GM21576 (cell line): ENCODE measurements at regions not wholly inside any gene's neighbourhood (a gene's known extent, or its start where the extent isn't known, plus 50 kb on each side); places are given as distances from the start of the nearest gene placed in this dataset.

Experiments
- ATAC-seq: cut with Tn5 transposase; IDR thresholded peaks from one replicate; pipeline ENCODE4 v1.9.1; 2021; ENCODE audit warnings: mild to moderate bottlenecking, moderate library complexity; ENCODE audit not compliant: unreplicated experiment

DNA sequence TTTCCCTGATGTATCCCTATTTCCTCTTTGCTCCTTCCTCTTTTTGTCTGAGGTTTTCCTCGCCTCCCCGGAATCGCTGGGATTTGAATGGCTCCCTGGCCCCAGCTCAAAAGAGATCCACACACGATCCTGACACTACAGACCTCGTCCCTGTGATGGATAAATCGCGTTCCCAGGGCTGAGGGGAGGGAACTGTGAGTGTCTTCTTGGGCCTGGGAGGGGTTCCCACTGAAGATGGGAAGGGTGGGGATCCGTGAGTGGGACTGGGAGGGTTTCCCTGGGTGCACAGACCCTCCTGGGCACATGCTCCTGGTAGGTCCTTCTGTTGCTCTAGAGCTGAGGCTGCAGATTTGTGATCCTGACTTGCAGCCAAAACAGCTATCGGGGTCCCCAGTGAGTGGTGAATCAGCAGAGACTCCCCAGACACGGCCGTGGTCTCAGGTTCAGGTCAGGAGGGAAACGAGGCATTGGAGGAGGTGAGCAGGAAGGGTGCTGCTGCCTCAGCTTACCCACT lies 591.0 kb downstream of the PTPRU start:
- ATAC-seq = no peak

DNA sequence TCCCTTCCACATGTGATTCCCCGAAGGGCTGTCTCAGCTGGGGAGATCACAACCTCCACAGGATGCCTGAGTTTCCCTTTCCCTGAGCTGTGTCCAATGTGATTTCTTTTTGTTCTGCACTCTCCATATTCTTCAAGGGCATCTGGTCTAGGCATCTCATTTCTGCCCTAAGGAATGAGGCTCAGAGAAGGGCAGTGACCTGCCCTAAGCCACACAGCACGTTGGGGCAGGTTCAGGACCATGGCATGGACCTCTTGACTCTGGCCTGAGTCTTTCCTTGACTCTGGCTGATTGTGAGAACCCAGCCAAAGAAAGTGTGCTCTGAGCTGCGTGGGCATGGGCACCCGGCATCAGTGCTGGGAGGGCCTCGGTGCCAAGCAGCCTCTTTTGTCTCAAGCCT lies 590.3 kb downstream of the PTPRU start:
- ATAC-seq = no peak

DNA sequence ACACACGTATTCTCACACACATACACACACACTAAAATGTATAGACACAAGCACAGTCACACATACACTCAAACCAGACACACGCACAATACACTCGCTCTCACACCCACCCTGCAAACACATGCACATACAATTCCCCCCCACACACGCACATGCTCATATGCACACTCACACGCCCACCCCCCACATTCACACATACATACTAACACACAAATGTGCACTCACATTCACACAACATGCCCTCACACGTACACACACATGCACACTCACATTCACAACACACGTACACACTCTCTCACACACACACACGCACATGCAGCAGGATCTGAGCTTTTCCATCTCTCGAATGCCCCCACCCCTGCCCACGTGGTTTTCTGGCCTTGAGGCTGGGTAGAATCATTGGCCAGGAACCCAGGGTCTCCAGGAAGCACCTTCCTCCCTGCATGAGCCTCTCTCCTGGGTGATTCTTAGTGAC lies 589.7 kb downstream of the PTPRU start:
- ATAC-seq = no peak

DNA sequence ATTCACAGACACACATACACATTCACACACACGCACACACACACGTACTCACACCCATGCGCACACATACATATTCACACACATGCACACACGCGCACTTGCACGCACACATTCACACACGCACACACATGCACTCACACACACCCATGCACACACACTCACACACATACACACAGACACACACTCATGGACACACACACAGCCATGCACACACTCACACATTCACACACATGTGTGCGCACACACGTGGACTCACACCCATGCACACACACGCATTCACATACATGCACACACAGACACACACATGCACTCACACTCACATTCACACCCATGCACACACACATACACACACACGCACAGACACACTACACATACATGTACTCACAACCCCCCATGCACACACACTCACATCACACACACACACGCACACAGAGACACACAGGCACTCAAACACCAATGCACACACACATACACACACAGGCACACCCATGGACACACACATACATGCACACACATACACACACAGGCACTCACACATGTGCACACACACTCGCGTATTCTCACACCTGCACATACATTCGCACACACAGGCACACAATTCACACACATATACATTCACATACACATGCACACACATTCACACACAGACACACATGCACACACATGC lies 589.1 kb downstream of the PTPRU start:
- no peak for ATAC-seq

DNA sequence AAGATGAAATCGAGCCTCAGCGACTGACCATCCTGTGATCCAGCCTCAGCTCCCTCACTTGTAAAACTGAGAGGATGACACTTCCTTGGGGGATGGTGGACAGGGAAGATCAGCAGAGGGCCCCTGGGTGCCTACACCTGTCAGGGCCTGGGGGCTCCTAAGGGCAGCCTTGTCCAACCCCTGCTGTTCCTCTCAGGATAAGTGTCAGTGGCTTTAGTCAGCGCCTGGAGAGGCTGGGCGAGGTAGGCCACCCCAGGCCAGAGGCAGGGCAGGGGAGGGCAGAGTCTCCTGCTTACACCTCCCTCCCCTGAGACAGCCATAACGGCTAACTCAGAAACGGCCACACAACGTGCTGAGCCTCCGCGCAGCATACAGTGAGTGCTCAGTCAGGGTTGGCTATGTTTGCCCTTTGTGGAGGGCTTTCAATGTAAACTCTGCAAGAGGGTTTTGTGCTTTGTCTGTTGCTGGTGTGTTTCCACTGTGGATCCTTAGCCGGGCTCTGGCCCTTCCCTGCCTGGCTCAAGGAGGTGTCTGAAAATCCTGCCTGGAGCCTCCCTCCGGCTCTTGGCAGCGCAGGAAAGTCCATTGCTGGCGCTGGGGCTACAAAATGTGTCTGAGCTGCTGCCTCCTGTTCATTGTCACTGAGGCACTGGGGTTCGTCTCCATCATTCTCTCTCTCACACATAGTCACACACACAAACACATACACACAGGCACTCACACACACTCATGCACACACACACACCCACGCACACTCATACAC lies 588.4 kb downstream of the PTPRU start:
- no peak for ATAC-seq

DNA sequence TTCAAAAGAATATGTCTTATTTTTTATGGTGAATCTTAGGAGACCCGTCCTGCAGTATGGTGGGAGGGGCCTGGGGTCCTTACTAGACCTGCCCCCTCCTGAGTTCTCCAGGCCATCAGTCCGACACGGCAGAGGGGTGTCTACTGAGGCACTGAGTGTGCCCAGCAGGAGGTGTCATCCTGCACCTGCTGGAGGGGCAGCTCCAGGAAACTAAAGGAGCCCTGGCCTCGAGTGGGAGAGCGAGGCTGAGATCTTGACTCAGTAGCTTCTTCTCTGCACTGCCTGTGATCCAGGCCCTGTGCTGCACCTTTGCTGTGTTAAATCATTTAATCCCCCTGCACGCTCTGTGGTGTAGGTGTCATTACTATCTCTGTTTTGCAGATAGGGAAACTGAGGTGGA lies 587.7 kb downstream of the PTPRU start:
- no peak for ATAC-seq

DNA sequence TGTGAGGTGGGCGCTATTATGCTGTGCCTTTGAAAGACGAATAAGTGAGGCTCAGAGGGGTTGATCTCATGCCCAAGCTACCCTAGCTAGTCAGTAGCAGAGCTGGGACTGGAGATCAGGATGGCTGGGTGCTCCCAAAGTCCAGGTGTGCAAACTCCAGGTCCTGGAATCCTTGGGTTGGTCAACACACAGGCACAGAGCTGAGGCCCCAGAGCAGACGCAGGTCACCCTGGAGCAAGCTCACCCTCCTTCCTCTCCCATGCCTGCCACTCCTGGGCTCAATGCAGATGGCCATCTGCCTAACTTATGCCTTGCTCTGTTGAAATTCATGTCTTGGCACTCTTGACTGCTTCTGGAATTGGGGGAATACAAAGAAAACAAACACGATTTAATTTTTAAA lies 587.2 kb downstream of the PTPRU start:
- no peak for ATAC-seq

DNA sequence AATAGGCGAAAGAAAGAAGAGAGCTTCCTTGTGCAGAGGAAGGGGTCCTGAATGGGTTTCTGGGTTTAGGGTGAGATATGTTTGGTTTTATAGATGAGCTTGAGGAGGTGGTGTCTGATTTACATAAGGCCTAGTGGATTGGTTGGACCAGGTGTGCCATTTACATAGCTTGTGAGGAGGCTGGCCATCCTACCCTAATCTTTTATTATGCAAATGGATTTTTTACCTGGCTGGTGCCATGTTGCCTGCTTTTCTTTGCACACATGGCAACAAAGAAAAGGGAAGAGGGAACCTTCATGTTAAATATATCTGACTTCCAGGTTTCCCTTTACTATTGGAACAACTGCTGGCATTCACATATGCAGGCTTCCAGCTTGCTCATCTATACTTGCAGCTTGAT lies 585.3 kb downstream of the PTPRU start:
- ATAC-seq = no peak

DNA sequence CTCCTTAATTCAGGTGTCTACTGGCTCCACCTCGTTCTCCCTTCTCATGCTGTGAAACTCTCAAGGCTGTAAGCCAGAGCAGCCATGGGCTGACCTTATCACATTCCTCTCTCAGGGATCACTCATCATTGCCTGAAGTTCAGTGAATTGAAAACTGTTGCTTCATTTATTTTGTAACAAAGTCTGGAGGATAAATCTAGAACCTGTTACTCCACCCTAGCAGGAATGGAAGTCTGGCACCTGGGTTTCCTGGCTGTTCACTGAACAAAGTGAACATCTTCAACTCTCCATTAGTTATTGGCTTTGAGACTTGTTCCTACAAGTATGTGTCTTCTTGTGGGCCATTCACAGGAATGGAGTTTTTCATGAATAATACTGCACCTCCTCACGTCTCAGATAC lies 584.1 kb downstream of the PTPRU start:
- no peak for ATAC-seq

DNA sequence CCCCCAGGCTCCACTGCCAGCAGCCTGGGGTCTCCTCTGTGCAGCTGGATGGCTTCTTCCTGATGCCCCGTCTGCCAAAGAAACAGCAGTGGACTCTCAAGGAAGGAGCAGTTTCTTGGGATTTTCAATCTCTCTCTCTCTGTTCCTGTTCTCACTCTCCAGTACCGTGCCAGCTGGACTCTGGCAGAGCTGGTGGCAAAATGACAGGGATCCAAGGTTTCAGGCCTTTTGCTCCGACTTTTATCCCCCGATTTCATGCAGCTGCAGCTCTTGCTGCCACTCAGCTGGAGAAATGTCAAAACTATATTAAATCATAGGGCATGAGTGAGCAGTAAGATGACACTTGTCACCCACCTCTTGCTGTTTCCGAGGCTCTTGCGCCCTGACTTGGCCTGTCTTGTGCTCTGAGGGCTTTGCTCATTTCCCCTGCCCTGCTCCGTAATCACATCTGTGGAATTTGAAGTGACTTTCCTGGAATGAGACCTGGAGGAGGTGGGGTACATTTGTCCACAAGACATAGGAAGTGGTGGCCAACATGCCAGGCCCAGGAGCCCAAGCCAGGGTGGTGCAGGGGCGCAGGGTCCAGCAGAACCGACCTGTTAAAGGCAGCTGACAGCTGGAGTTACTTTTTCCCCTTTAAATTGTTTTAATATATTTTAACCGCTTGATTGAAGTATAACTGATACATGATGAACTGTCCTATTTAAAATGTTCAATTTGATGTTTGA lies 576.2 kb downstream of the PTPRU start:
- ATAC-seq = no peak

DNA sequence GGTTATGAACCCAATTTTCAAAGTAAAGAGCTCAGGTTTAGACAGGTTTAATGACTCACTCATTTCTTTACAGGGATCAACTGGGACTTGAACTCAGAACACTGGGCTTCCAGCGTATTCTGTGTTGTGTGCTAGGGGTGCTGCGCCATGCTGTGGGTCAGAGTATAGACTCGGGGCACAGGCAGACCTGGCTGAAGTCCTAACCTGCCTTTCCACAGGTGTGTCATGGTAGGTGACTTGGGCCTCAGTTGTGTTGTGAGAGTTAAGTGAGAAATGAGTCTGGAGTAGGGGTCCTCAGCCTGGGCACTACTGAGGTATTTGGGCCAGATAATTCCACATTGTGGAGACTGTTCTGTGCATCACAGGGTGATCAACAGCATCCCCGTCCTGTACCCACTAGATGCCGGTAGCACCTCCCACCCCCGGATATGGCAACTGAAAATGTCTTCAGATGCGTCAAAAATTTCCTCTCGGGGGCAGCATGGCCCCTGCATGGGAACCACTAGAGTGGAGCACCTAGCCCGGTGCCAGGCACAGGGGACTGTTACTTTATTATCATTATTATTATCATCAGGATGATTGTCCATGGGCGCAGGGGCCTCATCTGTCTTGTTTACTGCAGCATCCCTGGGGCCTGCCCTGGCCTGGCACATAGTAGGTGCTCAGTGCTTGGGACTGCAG lies 575.5 kb downstream of the PTPRU start:
- no peak for ATAC-seq

DNA sequence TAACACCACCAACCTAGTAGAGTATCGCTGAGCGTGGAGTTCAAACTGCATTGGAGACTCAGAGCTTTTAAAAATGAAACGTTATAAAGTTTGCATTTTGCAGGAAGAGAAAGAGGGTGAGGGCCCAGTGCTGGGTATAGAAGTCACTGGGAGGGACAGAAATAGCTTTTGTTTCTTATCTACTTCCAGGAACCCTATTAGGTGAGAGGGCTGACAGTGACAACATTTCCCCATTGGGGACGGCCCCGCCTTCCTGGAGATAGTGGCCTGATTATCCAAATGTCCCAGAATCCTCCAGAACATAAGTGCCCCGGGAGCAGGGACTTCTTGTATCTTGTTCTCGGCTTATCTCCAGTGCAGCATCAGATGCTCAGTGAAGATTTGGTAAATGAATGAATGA lies 574.9 kb downstream of the PTPRU start:
- no peak for ATAC-seq

DNA sequence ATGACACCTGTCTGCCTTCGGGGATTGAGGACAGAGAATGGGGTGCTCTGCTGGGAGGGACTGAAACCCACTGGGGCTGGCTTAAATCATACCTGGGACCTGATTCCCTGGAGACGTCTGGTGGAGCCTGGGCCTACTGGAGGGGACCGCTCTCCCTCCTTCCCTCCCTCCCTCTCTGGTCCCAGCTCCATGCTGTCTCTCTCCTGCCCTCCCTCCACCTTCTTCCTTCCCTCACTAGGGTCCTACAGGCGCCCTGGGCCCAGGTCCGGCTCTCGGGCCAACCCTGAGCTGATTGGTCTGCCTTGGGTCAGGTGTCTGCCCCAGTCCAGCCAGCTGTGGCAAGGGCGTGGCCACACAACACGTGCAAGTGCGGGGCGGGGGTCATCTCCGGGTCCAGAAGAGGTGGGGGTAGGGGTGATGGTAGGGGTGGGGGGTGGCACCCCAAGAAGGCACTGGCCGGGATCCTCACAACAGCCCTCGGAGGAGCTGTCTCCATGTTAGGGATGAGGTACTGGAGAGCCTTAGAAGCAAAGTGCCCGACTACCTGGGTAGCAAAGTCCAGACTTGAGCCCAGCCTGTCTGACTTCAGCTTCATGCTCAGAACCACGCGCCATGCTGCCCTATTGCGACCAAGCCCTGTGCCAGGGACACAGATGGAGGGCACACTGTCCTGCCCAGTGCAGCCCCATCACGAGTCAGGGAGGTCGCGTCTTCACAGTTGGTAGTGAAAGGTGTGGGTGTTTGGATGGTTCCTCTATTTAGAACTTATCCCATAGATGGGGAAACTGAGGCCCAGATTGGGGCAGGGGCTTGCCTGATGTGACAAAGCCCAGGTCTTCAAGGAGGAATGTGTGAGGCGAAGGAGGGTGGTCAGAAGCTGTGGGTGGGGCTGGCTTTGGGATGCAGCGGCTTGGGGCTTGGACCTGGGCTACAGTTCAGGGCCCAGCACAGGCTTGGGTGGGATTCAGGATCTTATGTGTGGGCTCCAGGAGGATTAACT lies 574.1 kb downstream of the PTPRU start:
- ATAC-seq = no peak

DNA sequence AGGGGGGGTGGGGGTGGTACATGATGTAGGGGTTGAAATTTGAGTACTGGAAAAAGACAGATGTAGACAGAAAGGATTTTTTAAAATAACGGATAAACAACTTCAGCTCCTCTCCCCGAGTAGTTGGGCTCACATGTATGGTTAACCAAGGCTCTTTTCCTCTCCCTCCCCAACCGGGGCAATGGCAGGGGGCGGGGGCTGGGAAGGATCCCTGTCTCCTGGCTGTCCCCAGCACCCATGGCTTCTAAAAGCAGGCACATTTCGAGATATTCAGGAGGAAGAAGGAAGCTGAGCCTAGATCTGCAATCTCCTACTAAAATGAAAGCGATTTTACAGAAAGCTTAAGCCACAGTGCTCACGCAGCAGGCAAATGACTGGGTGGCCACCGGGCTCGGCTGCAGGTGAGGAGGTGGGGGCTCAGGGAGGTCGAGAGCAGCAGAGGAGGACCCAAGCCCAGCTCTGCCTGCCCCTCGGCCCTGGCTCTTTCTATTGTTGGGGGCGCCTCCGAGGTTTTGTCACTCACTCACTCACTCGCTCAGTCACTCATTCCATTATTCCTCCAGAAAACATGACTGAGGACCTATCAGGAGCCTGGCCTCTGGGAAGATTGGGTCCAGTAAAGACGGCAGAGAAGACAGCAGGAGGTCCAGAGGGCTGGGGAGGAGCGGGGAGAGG lies 573.3 kb downstream of the PTPRU start:
- ATAC-seq = no peak

DNA sequence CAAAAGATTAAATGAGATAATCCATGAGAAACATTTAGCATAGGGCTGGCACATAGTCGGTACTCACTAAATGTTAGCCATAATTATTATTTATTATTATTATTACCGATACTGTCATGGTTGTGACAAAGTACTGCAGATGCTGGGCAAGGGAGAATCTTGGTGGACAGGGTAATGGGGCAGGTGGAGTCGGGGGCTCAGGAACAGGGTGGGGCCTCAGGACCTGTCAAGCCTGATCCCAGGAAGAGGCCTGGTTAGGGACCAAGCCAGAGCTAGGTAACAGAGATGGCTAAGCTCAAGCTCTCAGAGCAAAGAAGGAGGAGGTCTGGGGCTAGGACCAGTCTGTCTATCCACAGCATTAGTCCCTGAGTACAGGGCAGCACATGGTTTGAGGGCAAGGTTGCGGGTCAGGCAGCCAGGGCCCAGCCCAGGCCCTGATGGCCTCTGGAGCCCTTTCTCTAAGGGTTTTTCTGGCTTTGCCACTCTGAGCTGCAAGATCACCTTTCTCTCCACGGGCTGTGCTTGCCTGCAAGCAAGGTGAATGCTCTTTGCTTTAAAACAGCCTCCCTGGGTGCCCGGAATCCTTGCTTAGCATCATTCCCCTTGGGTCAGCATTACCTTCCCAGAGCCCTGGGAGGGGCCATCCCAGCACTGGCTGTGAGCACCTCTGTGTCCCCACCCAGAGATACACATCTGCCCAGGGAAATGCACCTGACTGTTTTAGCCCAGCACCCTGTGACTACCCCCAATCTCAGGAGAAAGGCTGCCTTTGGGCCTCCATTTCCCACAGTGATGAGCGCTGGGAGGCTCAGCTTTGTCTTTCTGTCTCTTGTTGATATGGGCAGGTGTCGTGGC lies 572.0 kb downstream of the PTPRU start:
- no peak for ATAC-seq

DNA sequence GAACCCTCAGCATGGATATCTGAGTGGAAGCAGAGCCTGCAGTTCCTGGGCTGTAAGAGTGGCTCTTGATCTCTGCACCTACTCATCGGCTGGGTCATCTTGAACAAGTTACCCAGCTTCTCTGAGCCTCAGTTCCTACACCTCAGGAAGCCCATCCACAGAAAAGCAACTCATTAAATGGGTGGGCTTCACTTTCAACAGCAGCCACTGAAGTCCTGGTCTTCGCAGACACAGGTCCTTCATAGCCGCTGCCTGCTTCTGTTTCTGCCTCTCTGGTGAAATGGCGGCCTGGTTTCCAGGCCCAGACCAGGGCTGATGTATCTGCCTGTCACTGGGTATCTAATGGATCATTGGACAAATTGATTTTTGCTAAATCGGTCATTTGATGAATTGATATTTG lies 571.4 kb downstream of the PTPRU start:
- ATAC-seq = no peak

DNA sequence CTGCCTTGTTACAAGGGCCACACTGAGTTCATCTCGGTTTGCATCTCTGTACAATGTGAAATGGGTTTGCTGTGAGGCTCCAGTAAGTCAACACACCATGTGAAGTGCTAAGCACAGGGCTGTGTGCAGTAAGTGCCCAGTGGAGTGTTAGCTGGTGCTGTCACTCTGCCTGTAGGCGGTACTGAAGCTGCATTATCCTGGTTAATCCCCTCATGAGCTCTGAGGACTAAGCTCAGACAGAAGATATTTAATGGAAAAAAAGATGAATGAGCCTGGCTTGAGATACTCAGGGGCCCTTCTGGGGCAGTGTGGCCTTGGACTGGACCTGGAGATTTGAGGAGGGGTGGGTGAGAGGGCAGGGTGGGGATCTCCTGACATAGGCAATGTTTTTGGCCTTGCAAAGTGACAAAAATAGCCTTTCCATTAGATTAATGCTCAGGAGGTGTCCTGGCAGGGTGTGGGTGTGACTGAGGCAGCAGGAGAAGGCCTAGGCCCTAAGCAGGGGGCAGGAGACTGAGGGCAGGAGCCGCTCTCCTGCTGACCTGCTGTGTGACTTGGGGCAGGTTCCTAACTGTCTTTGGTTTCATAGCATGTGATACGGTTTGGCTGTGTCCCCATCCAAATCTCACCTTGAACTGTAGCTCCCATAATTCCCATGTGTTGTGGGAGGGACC lies 570.5 kb downstream of the PTPRU start:
- no peak for ATAC-seq

DNA sequence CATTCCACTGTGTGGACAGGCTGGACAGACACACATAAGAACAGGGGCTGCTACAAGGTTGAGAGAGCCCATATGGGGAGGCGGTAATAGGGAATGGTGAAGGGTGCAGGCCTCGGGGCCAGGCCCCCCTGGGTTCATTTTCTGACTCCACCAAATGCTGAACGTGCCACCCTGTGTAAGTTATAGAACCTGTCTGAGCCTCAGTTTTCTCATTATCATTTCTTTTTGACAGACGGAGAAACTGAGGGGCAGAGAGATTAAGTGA lies 569.5 kb downstream of the PTPRU start:
- ATAC-seq = no peak
